K562 (cell line): ENCODE measurements at regions not wholly inside any gene's neighbourhood (a gene's known extent, or its start where the extent isn't known, plus 50 kb on each side); places are given as distances from the start of the nearest gene placed in this dataset.

ENCODE experiments used
- ARHGAP35 ChIP-seq: fragments of 450-650 bp; IDR thresholded peaks from 2 replicates; pipeline ENCODE4 v1.6.1; 2018; ENCODE audit not compliant: partially characterized antibody
- BRD9 ChIP-seq: fragments of 450-650 bp; IDR thresholded peaks from 2 replicates; pipeline ENCODE4 v1.6.1; 2018; ENCODE audit warnings: low read depth; ENCODE audit not compliant: partially characterized antibody
- C11orf30 ChIP-seq: fragments of 450-650 bp; IDR thresholded peaks from 2 replicates; pipeline ENCODE4 v1.6.1; 2016; ENCODE audit warnings: low read depth, mild to moderate bottlenecking
- CBX3 ChIP-seq, 2 experiments: IDR thresholded peaks; 1 replicate in 1 of 2; 2 replicates in 1 of 2; pipeline ENCODE4 v1.6.1; 2012; ENCODE audit warnings: inconsistent platforms in 2 of 2, low read length in 2 of 2, borderline replicate concordance in 1 of 2, control low read depth in 1 of 2
- DNMT1 ChIP-seq: fragments of 450-650 bp; IDR thresholded peaks from 2 replicates; pipeline ENCODE4 v1.6.1; 2016; ENCODE audit warnings: antibody characterized with exemption, mild to moderate bottlenecking
- FOXJ2 ChIP-seq: fragments of 200-800 bp; sonication (Bioruptor generic); IDR thresholded peaks from 2 replicates; pipeline ENCODE4 v1.6.1; 2016; ENCODE audit warnings: missing genetic modification characterization, missing compliant biosample characterization
- GMEB1 ChIP-seq: fragments of 250-450 bp; sonication (Bioruptor Pico); IDR thresholded peaks from 2 replicates; pipeline ENCODE4 v1.4.0; 2020; ENCODE audit warnings: mild to moderate bottlenecking
- HNRNPL ChIP-seq: fragments of 200-400 bp; formaldehyde crosslinking; IDR thresholded peaks from 2 replicates; pipeline ENCODE4 v1.6.1; 2017; ENCODE audit warnings: low read depth, mild to moderate bottlenecking, low read length
- MAX ChIP-seq: sonication (generic); formaldehyde crosslinking; IDR thresholded peaks from 2 replicates; pipeline ENCODE4 v1.9.0; 2022; ENCODE audit warnings: mild to moderate bottlenecking, missing genetic modification reagents
- NFATC3 ChIP-seq: fragments of 450-650 bp; IDR thresholded peaks from 2 replicates; pipeline ENCODE4 v1.6.1; 2017; ENCODE audit warnings: mild to moderate bottlenecking
- PHB2 ChIP-seq: fragments of 450-650 bp; IDR thresholded peaks from 2 replicates; pipeline ENCODE4 v1.6.1; 2017; ENCODE audit warnings: low read depth
- PPARD ChIP-seq: fragments of 250-450 bp; sonication (Bioruptor Pico); IDR thresholded peaks from 2 replicates; pipeline ENCODE4 v1.8.0; 2022; ENCODE audit warnings: inconsistent platforms, mild to moderate bottlenecking, moderate library complexity
- RFX5 ChIP-seq: IDR thresholded peaks from 2 replicates; pipeline ENCODE4 v1.6.1; 2011; ENCODE audit warnings: low read depth, mild to moderate bottlenecking, improper control_type of control experiment, low read length
- STAT5A ChIP-seq: IDR thresholded peaks from 2 replicates; pipeline ENCODE4 v1.6.1; 2012; ENCODE audit warnings: low read length, inconsistent platforms, borderline replicate concordance
- TEAD1 ChIP-seq, 2 experiments: fragments of 450-650 bp in 1 of 2; sonication (generic) in 1 of 2; formaldehyde crosslinking; IDR thresholded peaks; 2 replicates each; pipeline versions ENCODE4 v1.4.0 to v1.8.0; 2020 to 2022; ENCODE audit warnings: mild to moderate bottlenecking in 2 of 2, missing genetic modification reagents in 1 of 2
- TEAD2 ChIP-seq: fragments of 450-650 bp; IDR thresholded peaks from 2 replicates; pipeline ENCODE4 v1.6.1; 2016; ENCODE audit warnings: missing genetic modification characterization, control low read depth, missing compliant biosample characterization
- TRIM25 ChIP-seq: fragments of 450-650 bp; IDR thresholded peaks from 2 replicates; pipeline ENCODE4 v1.7.0; 2016; ENCODE audit warnings: borderline replicate concordance
- ZBTB12 ChIP-seq: fragments of 250-450 bp; sonication (Bioruptor Pico); IDR thresholded peaks from 2 replicates; pipeline ENCODE4 v1.4.0; 2020
- ZC3H4 ChIP-seq: sonication (generic); formaldehyde crosslinking; IDR thresholded peaks from 2 replicates; pipeline ENCODE4 v1.9.0; 2021; ENCODE audit warnings: missing genetic modification reagents, borderline replicate concordance
- ZNF184 ChIP-seq: sonication (generic); formaldehyde crosslinking; IDR thresholded peaks from 2 replicates; pipeline ENCODE4 v1.5.0; 2020; ENCODE audit warnings: missing genetic modification reagents
- ZNF277 ChIP-seq: fragments of 250-450 bp; sonication (Bioruptor Pico); IDR thresholded peaks from 2 replicates; pipeline ENCODE4 v1.8.0; 2022; ENCODE audit warnings: inconsistent platforms, mild to moderate bottlenecking, moderate library complexity, borderline replicate concordance
- ZNF695 ChIP-seq: fragments of 450-650 bp; formaldehyde crosslinking; IDR thresholded peaks from 2 replicates; pipeline ENCODE4 v1.4.0; 2020; ENCODE audit warnings: mild to moderate bottlenecking, moderate library complexity
- ZNF699 ChIP-seq: fragments of 250-450 bp; sonication (Bioruptor Pico); IDR thresholded peaks from 2 replicates; pipeline ENCODE4 v1.8.0; 2021; ENCODE audit warnings: mild to moderate bottlenecking, moderate library complexity; ENCODE audit not compliant: insufficient replicate concordance

GRCh38 chr6:154675602-154676088, 57.6 kb upstream of the SCAF8 start (continued):
- no peak for TF ChIP-seq HNRNPL
- TF ChIP-seq BRD9: peak; percentile 37
- TF ChIP-seq ARHGAP35: no peak
- no peak for TF ChIP-seq ZNF699 (CRISPR knock-in tag)
- no peak for TF ChIP-seq FOXJ2
- TF ChIP-seq ZNF695 (CRISPR knock-in tag): no peak
- TF ChIP-seq ZBTB12: no peak
- no peak for TF ChIP-seq ZNF184 (CRISPR knock-in tag)
- no peak for TF ChIP-seq C11orf30
- TF ChIP-seq PPARD (CRISPR knock-in tag): no peak
- TF ChIP-seq TEAD2: no peak
- TF ChIP-seq STAT5A: peak; percentile 24; the same call in 1 of the 2 replicates
- no peak for TF ChIP-seq RFX5
- no peak for TF ChIP-seq PHB2
- TF ChIP-seq TEAD1 (CRISPR knock-in tag; IDR thresholded peaks at IDR 0.05): peak; percentile 49 to 50; a peak in 3 of 4 replicates
- TF ChIP-seq TRIM25: no peak
- TF ChIP-seq NFATC3: no peak
- no peak for TF ChIP-seq DNMT1
- TF ChIP-seq ZNF277: no peak
- no peak for TF ChIP-seq MAX
- no peak for TF ChIP-seq ZC3H4
- no peak for TF ChIP-seq GMEB1 (CRISPR knock-in tag)
- peak in 1 of 2 experiments; percentile 99; a peak in 2 of 3 replicates for TF ChIP-seq CBX3 (IDR thresholded peaks at IDR 0.05; ENCODE audit: borderline replicate concordance in 1 of 2, low read length in 2 of 2)
